Neural progenitor cell (in vitro differentiated cells): ENCODE measurements at regions not wholly inside any gene's neighbourhood (a gene's known extent, or its start where the extent isn't known, plus 50 kb on each side); places are given as distances from the start of the nearest gene placed in this dataset.

ENCODE experiments used
- DNase-seq: peaks from one replicate; pipeline ENCODE4 v3.0.0-alpha.2; 2016; ENCODE audit warnings: low spot score
- H2AFZ ChIP-seq: fragments of 200-600 bp; sonication (generic); replicated peaks from 2 replicates; pipeline ENCODE4 v1.6.1; 2016; ENCODE audit warnings: antibody characterized with exemption
- H3F3A ChIP-seq: fragments of 200-600 bp; sonication (generic); 2 replicates; pipeline ENCODE4 v1.6.1; 2016; ENCODE audit warnings: antibody characterized with exemption, low read depth
- H3K27ac ChIP-seq: fragments of 200-600 bp; sonication (generic); 2 replicates; pipeline ENCODE4 v1.5.1; 2016; ENCODE audit warnings: mild to moderate bottlenecking
- H3K27me3 ChIP-seq: fragments of 200-600 bp; sonication (generic); 2 replicates; pipeline ENCODE4 v1.6.1; 2016; ENCODE audit warnings: mild to moderate bottlenecking, moderate library complexity
- H3K36me3 ChIP-seq: fragments of 200-600 bp; sonication (generic); 2 replicates; pipeline ENCODE4 v1.5.1; 2016
- H3K4me1 ChIP-seq: fragments of 200-600 bp; sonication (generic); 2 replicates; pipeline ENCODE4 v1.6.1; 2016; ENCODE audit warnings: mixed run types
- H3K4me2 ChIP-seq: fragments of 200-600 bp; sonication (generic); 2 replicates; pipeline ENCODE4 v1.6.1; 2016
- H3K4me3 ChIP-seq: fragments of 200-600 bp; sonication (generic); 2 replicates; pipeline ENCODE4 v1.5.1; 2016
- H3K79me2 ChIP-seq: fragments of 200-600 bp; sonication (generic); 2 replicates; pipeline ENCODE4 v1.6.1; 2016; ENCODE audit warnings: low read depth
- H3K9ac ChIP-seq: fragments of 200-600 bp; sonication (generic); 2 replicates; pipeline ENCODE4 v1.6.1; 2016
- H3K9me3 ChIP-seq: fragments of 200-600 bp; sonication (generic); 2 replicates; pipeline ENCODE4 v1.5.1; 2016; ENCODE audit warnings: low read depth
- H4K20me1 ChIP-seq: fragments of 200-600 bp; sonication (generic); 2 replicates; pipeline ENCODE4 v1.6.1; 2016; ENCODE audit warnings: low read depth
- H3K27ac Mint-ChIP-seq: 3 replicates; pipeline ENCODE4 v1.8.0; 2021; ENCODE audit warnings: mixed read lengths
- H3K27me3 Mint-ChIP-seq: 2 replicates; pipeline ENCODE4 v1.8.0; 2022; ENCODE audit warnings: low read depth, mild to moderate bottlenecking, inconsistent platforms, moderate library complexity, mixed read lengths; ENCODE audit not compliant: insufficient read depth
- H3K36me3 Mint-ChIP-seq: 3 replicates; pipeline ENCODE4 v1.8.0; 2021; ENCODE audit warnings: mixed read lengths
- H3K4me1 Mint-ChIP-seq: 3 replicates; pipeline ENCODE4 v1.8.0; 2021; ENCODE audit warnings: mixed read lengths
- H3K4me3 Mint-ChIP-seq: 3 replicates; pipeline ENCODE4 v1.8.0; 2021; ENCODE audit warnings: mild to moderate bottlenecking, moderate library complexity, mixed read lengths
- H3K9me3 Mint-ChIP-seq: 3 replicates; pipeline ENCODE4 v1.8.0; 2020; ENCODE audit warnings: mixed read lengths
- CTCF ChIP-seq: fragments of 200-600 bp; sonication (generic); IDR thresholded peaks from 2 replicates; pipeline ENCODE4 v1.5.1; 2017; ENCODE audit warnings: antibody characterized with exemption, mild to moderate bottlenecking
- EZH2 ChIP-seq: fragments of 200-600 bp; sonication (generic); IDR thresholded peaks from 2 replicates; pipeline ENCODE4 v1.6.1; 2017; ENCODE audit warnings: antibody characterized with exemption, mild to moderate bottlenecking, moderate library complexity
- EZH2phosphoT487 ChIP-seq: fragments of 200-600 bp; sonication (generic); IDR thresholded peaks from 2 replicates; pipeline ENCODE4 v1.6.1; 2017; ENCODE audit warnings: antibody characterized with exemption

- Histone ChIP-seq H3K4me3 (no peak overlapping the region), H3K9me3 (no peaks in the 10 kb centered on the region), H2AFZ (no peak overlapping the region), H3K36me3 (no peaks in the 10 kb centered on the region), H3K27ac (no peak overlapping the region), H3F3A (no peaks in the 10 kb centered on the region), H3K79me2 (no peaks in the 10 kb centered on the region), H3K4me1 (no peaks in the 10 kb centered on the region), H4K20me1 (no peaks in the 10 kb centered on the region), H3K4me2 (no peak overlapping the region), H3K27me3 (no peaks in the 10 kb centered on the region), H3K9ac (no peak overlapping the region)
- TF ChIP-seq CTCF (no peak), EZH2phosphoT487 (no peak), EZH2 (no peak)
- no peak for DNase-seq
- Mint-ChIP-seq H3K4me3 (no peak overlapping the region), H3K27ac (no peak overlapping the region), H3K4me1 (peaks cover 10% of the 10 kb centered on the region), H3K27me3 (no peaks in the 10 kb centered on the region), H3K36me3 (no peaks in the 10 kb centered on the region), H3K9me3 (no peaks in the 10 kb centered on the region)
These were observed 1722.0 kb upstream of the TENM3 start for GRCh38 chr4:180521181-180521580.

- Histone ChIP-seq H2AFZ (no peak overlapping the region), H3K79me2 (no peaks in the 10 kb centered on the region), H3F3A (no peaks in the 10 kb centered on the region), H3K27ac (no peak overlapping the region), H3K9ac (no peak overlapping the region), H3K4me2 (no peak overlapping the region), H3K9me3 (no peaks in the 10 kb centered on the region), H3K4me3 (no peak overlapping the region), H3K27me3 (no peaks in the 10 kb centered on the region), H4K20me1 (no peaks in the 10 kb centered on the region), H3K4me1 (no peaks in the 10 kb centered on the region), H3K36me3 (no peaks in the 10 kb centered on the region)
- Mint-ChIP-seq H3K36me3 (no peaks in the 10 kb centered on the region), H3K27me3 (peaks cover 2% of the 10 kb centered on the region), H3K4me1 (peaks cover 8% of the 10 kb centered on the region), H3K9me3 (peaks cover 4% of the 10 kb centered on the region), H3K27ac (no peak overlapping the region), H3K4me3 (no peak overlapping the region)
- TF ChIP-seq EZH2 (no peak), CTCF (no peak)
- no peak for DNase-seq
These were observed 1717.6 kb upstream of the TENM3 start for GRCh38 chr4:180525523-180526077.

GRCh38 chr4:180528003-180528402, 1715.2 kb upstream of the TENM3 start:
- H3K9me3 ChIP-seq, result no peaks in the 10 kb centered on the region
- Mint-ChIP-seq H3K27ac (no peak overlapping the region), H3K9me3 (peaks cover 5% of the 10 kb centered on the region), H3K4me3 (no peak overlapping the region), H3K36me3 (no peaks in the 10 kb centered on the region), H3K27me3 (peaks cover 14% of the 10 kb centered on the region), H3K4me1 (peaks cover 7% of the 10 kb centered on the region)
- no peak overlapping the region for H3K27ac ChIP-seq
- TF ChIP-seq EZH2 (no peak), CTCF (no peak), EZH2phosphoT487 (no peak)
- DNase-seq, result no peak
- no peaks in the 10 kb centered on the region for H3K36me3 ChIP-seq
- no peaks in the 10 kb centered on the region for H4K20me1 ChIP-seq
- no peaks in the 10 kb centered on the region for H3K79me2 ChIP-seq
- H3K27me3 ChIP-seq, result no peaks in the 10 kb centered on the region
- H3K9ac ChIP-seq, result no peak overlapping the region
- H3K4me1 ChIP-seq, result peaks cover 7% of the 10 kb centered on the region
- no peaks in the 10 kb centered on the region for H3F3A ChIP-seq
- H2AFZ ChIP-seq, result no peak overlapping the region
- no peak overlapping the region for H3K4me3 ChIP-seq
- no peak overlapping the region for H3K4me2 ChIP-seq
